Osteocyte (in vitro differentiated cells): ENCODE measurements at regions not wholly inside any gene's neighbourhood (a gene's known extent, or its start where the extent isn't known, plus 50 kb on each side); places are given as distances from the start of the nearest gene placed in this dataset.
"Not testable (repeated sequence)": the region's sequence is repeated elsewhere in the genome, so short reads cannot be mapped to it uniquely, and the experiment has no call there.

Experiments
- DNase-seq: peaks from one replicate; pipeline ENCODE4 v3.0.0; 2021; ENCODE audit warnings: mixed read lengths; ENCODE audit not compliant: unreplicated experiment; ENCODE audit errors: extremely low spot score
- H3K27ac Mint-ChIP-seq: one replicate; pipeline ENCODE4 v1.8.0; 2021; ENCODE audit warnings: mild to moderate bottlenecking, mixed read lengths; ENCODE audit not compliant: unreplicated experiment
- H3K27me3 Mint-ChIP-seq: one replicate; pipeline ENCODE4 v1.8.0; 2021; ENCODE audit warnings: mixed read lengths; ENCODE audit not compliant: unreplicated experiment
- H3K36me3 Mint-ChIP-seq: one replicate; pipeline ENCODE4 v1.8.0; 2021; ENCODE audit warnings: mixed read lengths; ENCODE audit not compliant: unreplicated experiment
- H3K4me1 Mint-ChIP-seq: one replicate; pipeline ENCODE4 v1.8.0; 2021; ENCODE audit warnings: mixed read lengths; ENCODE audit not compliant: unreplicated experiment
- H3K4me3 Mint-ChIP-seq: one replicate; pipeline ENCODE4 v1.8.0; 2021; ENCODE audit warnings: mild to moderate bottlenecking, moderate library complexity, mixed read lengths; ENCODE audit not compliant: unreplicated experiment
- H3K9me3 Mint-ChIP-seq: one replicate; pipeline ENCODE4 v1.8.0; 2021; ENCODE audit warnings: mixed read lengths; ENCODE audit not compliant: unreplicated experiment
- CTCF ChIP-seq: fragments of 200-600 bp; sonication (generic); IDR thresholded peaks from 2 replicates; pipeline ENCODE4 v1.5.0; 2021; ENCODE audit warnings: antibody characterized with exemption, mild to moderate bottlenecking, moderate library complexity

- H3K27me3 Mint-ChIP-seq = no peaks in the 10 kb centered on the region
- no peak for DNase-seq
- H3K36me3 Mint-ChIP-seq = no peaks in the 10 kb centered on the region
- H3K4me1 Mint-ChIP-seq = peaks cover 4% of the 10 kb centered on the region
- TF ChIP-seq CTCF = no peak
- H3K27ac Mint-ChIP-seq = no peak overlapping the region
- no peak overlapping the region for H3K4me3 Mint-ChIP-seq
- no peaks in the 10 kb centered on the region for H3K9me3 Mint-ChIP-seq
These were observed 107.7 kb upstream of the DAB2 start for GRCh38 chr5:39532511-39532910.

GRCh38 chr5:39531306-39531705 is 106.5 kb upstream of the DAB2 start:
- H3K9me3 Mint-ChIP-seq = no peaks in the 10 kb centered on the region
- H3K36me3 Mint-ChIP-seq = no peaks in the 10 kb centered on the region
- no peak for TF ChIP-seq CTCF
- no peak overlapping the region for H3K27ac Mint-ChIP-seq
- no peak for DNase-seq
- peaks cover 12% of the 10 kb centered on the region for H3K4me1 Mint-ChIP-seq
- no peak overlapping the region for H3K4me3 Mint-ChIP-seq
- no peaks in the 10 kb centered on the region for H3K27me3 Mint-ChIP-seq

- peaks cover under 1% of the 10 kb centered on the region for H3K9me3 Mint-ChIP-seq
- no peaks in the 10 kb centered on the region for H3K27me3 Mint-ChIP-seq
- H3K36me3 Mint-ChIP-seq = no peaks in the 10 kb centered on the region
- H3K4me1 Mint-ChIP-seq = peaks cover 41% of the 10 kb centered on the region
- TF ChIP-seq CTCF = no peak
- no peak overlapping the region for H3K4me3 Mint-ChIP-seq
- DNase-seq = no peak
- peak overlapping the region; percentile 90 for H3K27ac Mint-ChIP-seq
These were observed 102.2 kb upstream of the DAB2 start for GRCh38 chr5:39526914-39527477.

- H3K9me3 Mint-ChIP-seq, H3K4me3 Mint-ChIP-seq, H3K27me3 Mint-ChIP-seq, DNase-seq, H3K36me3 Mint-ChIP-seq: not testable (repeated sequence)
- peak; percentile 11 for TF ChIP-seq CTCF
- Mint-ChIP-seq H3K4me1 (peaks cover 50% of the 10 kb centered on the region), H3K27ac (peak overlapping the region; percentile 90)
These were observed 101.0 kb upstream of the DAB2 start for GRCh38 chr5:39525781-39526180.

GRCh38 chr5:39525271-39525670 is 100.5 kb upstream of the DAB2 start:
- Mint-ChIP-seq H3K4me3 (no peak overlapping the region), H3K9me3 (peaks cover 5% of the 10 kb centered on the region), H3K27ac (peak overlapping the region; percentile 90), H3K4me1 (peaks cover 55% of the 10 kb centered on the region), H3K36me3 (peaks cover 2% of the 10 kb centered on the region), H3K27me3 (no peaks in the 10 kb centered on the region)
- TF ChIP-seq CTCF = no peak
- no peak for DNase-seq
